Effector memory CD4-positive, alpha-beta T cell (primary cell): ENCODE measurements at regions not wholly inside any gene's neighbourhood (a gene's known extent, or its start where the extent isn't known, plus 50 kb on each side); places are given as distances from the start of the nearest gene placed in this dataset.

ENCODE experiments used
- DNase-seq, 3 donors: peaks; one replicate each; pipeline ENCODE4 v3.0.0-alpha.2; 2020
- H3K27ac ChIP-seq: 2 replicates; pipeline ENCODE4 v1.7.0; 2013; ENCODE audit warnings: mild to moderate bottlenecking, low read length, moderate library complexity; ENCODE audit not compliant: insufficient read depth, poor library complexity, severe bottlenecking
- H3K27me3 ChIP-seq: replicated peaks from 2 replicates; pipeline ENCODE4 v1.7.0; 2013; ENCODE audit warnings: mild to moderate bottlenecking, low read length; ENCODE audit not compliant: insufficient read depth, control insufficient read depth, poor library complexity, severe bottlenecking
- H3K36me3 ChIP-seq: 2 replicates; pipeline ENCODE4 v1.7.0; 2013; ENCODE audit warnings: mild to moderate bottlenecking, low read length, moderate library complexity; ENCODE audit not compliant: control insufficient read depth, insufficient read depth
- H3K4me1 ChIP-seq: 2 replicates; pipeline ENCODE4 v1.7.0; 2013; ENCODE audit warnings: low read length, mild to moderate bottlenecking; ENCODE audit not compliant: control insufficient read depth, insufficient read depth, poor library complexity, severe bottlenecking
- H3K4me3 ChIP-seq: 2 replicates; pipeline ENCODE4 v1.7.0; 2013; ENCODE audit warnings: low read length, low read depth, mild to moderate bottlenecking; ENCODE audit not compliant: insufficient read depth, poor library complexity, severe bottlenecking
- H3K9me3 ChIP-seq: 2 replicates; pipeline ENCODE4 v1.7.0; 2013; ENCODE audit warnings: mild to moderate bottlenecking, low read length, moderate library complexity; ENCODE audit not compliant: control insufficient read depth

GRCh38 chr6:91691449-91691848 lies 1104.6 kb upstream of the MAP3K7 start:
- Histone ChIP-seq H3K27me3 (no peaks in the 10 kb centered on the region), H3K4me3 (no peak overlapping the region), H3K27ac (no peak overlapping the region), H3K4me1 (no peaks in the 10 kb centered on the region), H3K36me3 (no peaks in the 10 kb centered on the region), H3K9me3 (no peaks in the 10 kb centered on the region)
- no peak for DNase-seq

DNA sequence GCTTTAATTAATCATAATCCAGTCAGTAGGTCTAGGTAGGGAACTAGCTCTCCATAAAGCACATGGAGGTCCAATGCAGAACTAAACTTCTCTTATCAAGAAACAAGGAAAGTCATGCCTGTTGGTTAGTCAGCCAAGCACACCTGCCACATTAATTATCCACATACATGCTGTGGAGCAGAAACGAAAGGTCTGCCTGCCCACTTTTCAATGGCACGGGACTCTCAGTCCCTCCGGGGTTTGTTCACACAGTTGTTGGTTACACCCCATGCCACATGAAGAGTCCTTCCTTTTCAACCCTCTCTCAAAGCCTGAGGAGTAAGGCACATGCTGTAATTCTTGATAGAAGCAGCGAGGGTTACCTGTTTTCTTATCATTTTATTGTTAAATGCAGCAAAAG lies 1096.4 kb upstream of the MAP3K7 start:
- Histone ChIP-seq H3K27ac (no peak overlapping the region), H3K36me3 (no peaks in the 10 kb centered on the region), H3K4me1 (no peaks in the 10 kb centered on the region), H3K27me3 (no peaks in the 10 kb centered on the region), H3K4me3 (no peak overlapping the region), H3K9me3 (no peaks in the 10 kb centered on the region)
- no peak for DNase-seq

DNA sequence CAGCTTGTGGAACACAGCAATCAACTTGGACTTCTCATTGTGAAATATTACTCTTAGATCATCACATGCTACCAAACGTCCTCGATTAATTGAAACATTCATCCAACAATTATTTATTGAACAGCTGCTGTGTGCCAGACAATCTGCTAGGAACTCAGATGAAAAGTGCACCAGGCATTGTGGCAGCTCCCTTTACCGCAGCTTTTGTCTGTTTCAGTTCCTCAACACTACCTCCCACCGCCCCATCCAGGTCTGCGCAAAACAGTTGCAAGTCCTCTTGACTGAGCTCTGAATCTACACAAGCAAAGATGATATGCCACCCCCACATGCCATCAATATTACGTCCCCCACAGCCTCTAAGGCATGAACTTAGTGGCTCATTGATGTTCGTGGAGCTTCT lies 1094.4 kb upstream of the MAP3K7 start:
- Histone ChIP-seq H3K27ac (no peak overlapping the region), H3K9me3 (no peaks in the 10 kb centered on the region), H3K4me1 (no peaks in the 10 kb centered on the region), H3K36me3 (no peaks in the 10 kb centered on the region), H3K4me3 (no peak overlapping the region), H3K27me3 (no peaks in the 10 kb centered on the region)
- no peak for DNase-seq

- no peak for DNase-seq
- H3K36me3 ChIP-seq: no peaks in the 10 kb centered on the region
- H3K27ac ChIP-seq: no peak overlapping the region
- no peak overlapping the region for H3K4me3 ChIP-seq
- no peaks in the 10 kb centered on the region for H3K9me3 ChIP-seq
- no peaks in the 10 kb centered on the region for H3K27me3 ChIP-seq
- H3K4me1 ChIP-seq: no peaks in the 10 kb centered on the region
Observed at GRCh38 chr6:91678679-91679446, 1092.0 kb upstream of the MAP3K7 start.

GRCh38 chr6:91672201-91672600 lies 1085.3 kb upstream of the MAP3K7 start:
- no peaks in the 10 kb centered on the region for H3K27me3 ChIP-seq
- H3K36me3 ChIP-seq: no peaks in the 10 kb centered on the region
- DNase-seq: no peak
- H3K27ac ChIP-seq: no peak overlapping the region
- H3K4me3 ChIP-seq: no peak overlapping the region
- no peaks in the 10 kb centered on the region for H3K4me1 ChIP-seq
- no peaks in the 10 kb centered on the region for H3K9me3 ChIP-seq

DNA sequence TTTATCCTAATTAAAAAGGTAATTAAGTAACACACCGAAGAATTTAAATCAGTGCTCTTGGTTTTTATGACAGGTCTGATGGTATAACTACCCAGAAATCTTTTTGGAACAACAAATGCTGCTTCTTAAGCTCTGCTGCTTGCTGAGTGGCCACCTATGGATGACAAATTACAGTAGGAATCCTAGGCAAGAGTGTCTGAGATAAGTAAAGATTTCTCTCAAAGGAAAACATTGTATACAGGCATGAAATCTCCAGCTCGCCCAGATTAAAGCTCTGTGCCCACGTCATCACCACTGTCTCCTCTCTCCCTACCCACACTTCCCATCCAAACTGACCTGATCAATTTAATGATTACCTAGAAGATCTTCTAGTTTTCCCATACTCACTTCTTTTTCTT lies 1083.0 kb upstream of the MAP3K7 start:
- H3K36me3 ChIP-seq: no peaks in the 10 kb centered on the region
- no peaks in the 10 kb centered on the region for H3K4me1 ChIP-seq
- H3K27ac ChIP-seq: no peak overlapping the region
- no peak for DNase-seq
- no peaks in the 10 kb centered on the region for H3K27me3 ChIP-seq
- H3K4me3 ChIP-seq: no peak overlapping the region
- H3K9me3 ChIP-seq: no peaks in the 10 kb centered on the region

DNA sequence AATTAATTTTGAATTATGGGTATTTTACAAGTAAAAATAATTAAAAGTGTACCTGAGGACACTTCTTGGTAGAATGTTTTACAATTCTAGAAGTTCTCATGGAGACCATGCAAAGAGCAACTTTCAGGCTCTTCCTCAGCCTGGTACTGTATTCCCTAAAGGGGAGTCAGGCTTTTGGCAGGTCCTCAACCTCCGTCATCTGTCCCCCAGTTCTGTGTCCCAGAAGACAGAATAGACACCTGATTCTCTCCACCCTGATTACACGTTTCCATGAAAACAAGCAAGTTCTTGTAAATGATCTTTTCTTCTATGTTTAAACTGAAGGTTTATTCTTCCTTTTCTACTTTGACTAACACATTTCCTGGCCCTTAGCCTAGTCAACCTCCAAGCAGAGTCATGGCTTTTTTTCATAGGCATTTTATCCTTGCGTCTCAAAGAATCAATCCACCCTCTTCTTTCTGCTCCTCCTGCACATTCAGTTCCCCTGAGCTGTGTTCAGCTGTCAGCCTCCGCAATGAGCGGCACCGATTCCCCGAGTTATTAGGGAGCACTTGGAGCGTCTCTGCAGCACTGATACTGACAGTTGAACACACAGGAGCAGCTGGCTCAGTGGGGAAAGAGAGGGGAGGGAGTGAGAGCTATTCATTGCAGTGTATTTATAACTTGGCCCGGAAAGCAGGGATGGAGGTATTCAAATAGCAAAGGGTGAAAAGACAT lies 1082.4 kb upstream of the MAP3K7 start:
- H3K27ac ChIP-seq: no peak overlapping the region
- DNase-seq: no peak
- H3K9me3 ChIP-seq: no peaks in the 10 kb centered on the region

DNA sequence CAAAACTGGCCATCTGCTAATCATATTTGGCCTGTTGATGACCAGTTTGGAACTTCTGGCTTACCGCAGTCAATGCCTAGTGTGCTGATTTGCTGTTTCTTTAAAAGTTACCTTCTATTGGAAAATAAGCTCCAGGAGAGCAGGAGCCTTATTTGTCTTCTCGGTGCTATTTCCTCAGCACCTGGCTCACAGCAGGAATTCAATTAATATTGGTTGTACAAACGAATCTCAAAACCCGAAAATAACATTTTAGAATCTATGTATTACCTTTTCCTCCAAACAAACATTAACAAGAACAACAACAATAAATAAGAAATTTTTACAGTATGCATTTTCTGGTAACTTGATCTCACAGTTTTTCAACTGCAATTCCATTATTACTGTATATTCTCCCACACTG lies 1080.7 kb upstream of the MAP3K7 start:
- no peak for DNase-seq
- Histone ChIP-seq H3K9me3 (no peaks in the 10 kb centered on the region), H3K27ac (no peak overlapping the region), H3K4me3 (no peak overlapping the region), H3K36me3 (no peaks in the 10 kb centered on the region), H3K27me3 (no peaks in the 10 kb centered on the region), H3K4me1 (no peaks in the 10 kb centered on the region)

More for the DNA sequence above, 1082.4 kb upstream of the MAP3K7 start:
- no peak overlapping the region for H3K4me3 ChIP-seq
- no peaks in the 10 kb centered on the region for H3K27me3 ChIP-seq
- H3K4me1 ChIP-seq: no peaks in the 10 kb centered on the region
- no peaks in the 10 kb centered on the region for H3K36me3 ChIP-seq

- H3K4me3 ChIP-seq: no peak overlapping the region
- no peaks in the 10 kb centered on the region for H3K9me3 ChIP-seq
- H3K36me3 ChIP-seq: no peaks in the 10 kb centered on the region
- no peaks in the 10 kb centered on the region for H3K27me3 ChIP-seq
- DNase-seq: no peak
- H3K27ac ChIP-seq: no peak overlapping the region
- H3K4me1 ChIP-seq: no peaks in the 10 kb centered on the region
Observed at GRCh38 chr6:91664327-91664959, 1077.6 kb upstream of the MAP3K7 start.

DNA sequence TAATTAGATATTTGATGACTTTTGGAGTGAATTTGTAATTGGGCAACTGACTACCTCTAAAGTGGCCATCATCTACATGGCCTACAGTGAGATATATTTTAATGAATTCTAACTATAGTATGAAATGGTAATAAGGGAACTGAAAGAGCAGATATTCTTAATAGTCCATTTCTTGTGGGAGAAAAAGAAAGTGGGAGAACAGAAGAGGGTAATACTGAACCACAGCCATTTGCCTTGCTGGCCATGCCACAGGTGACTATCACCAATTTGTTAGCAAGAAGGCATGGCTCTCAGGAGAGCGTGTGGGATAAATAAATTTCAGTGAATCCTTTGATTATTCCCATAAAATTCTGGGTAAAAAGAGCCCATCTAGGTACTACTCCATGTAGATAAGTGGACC lies 1074.0 kb upstream of the MAP3K7 start:
- Histone ChIP-seq H3K27ac (no peak overlapping the region), H3K27me3 (no peaks in the 10 kb centered on the region), H3K36me3 (no peaks in the 10 kb centered on the region), H3K4me3 (no peak overlapping the region), H3K9me3 (no peaks in the 10 kb centered on the region), H3K4me1 (no peaks in the 10 kb centered on the region)
- no peak for DNase-seq
